HG02938 (cell line): ENCODE measurements at regions not wholly inside any gene's neighbourhood (a gene's known extent, or its start where the extent isn't known, plus 50 kb on each side); places are given as distances from the start of the nearest gene placed in this dataset.
A peak's percentile ranks its signal among the peaks of the same experiment; 100 is the strongest.
"Not testable (repeated sequence)": the region's sequence is repeated elsewhere in the genome, so short reads cannot be mapped to it uniquely, and the experiment has no call there.

ENCODE experiments used
- ATAC-seq: cut with Tn5 transposase; IDR thresholded peaks from one replicate; pipeline ENCODE4 v1.9.1; 2021; ENCODE audit warnings: mild to moderate bottlenecking, moderate library complexity; ENCODE audit not compliant: unreplicated experiment

- ATAC-seq: no peak
Measured at GRCh38 chr2:142290931-142291330, 160.1 kb upstream of the LRP1B start.

- peak; percentile 76 for ATAC-seq
Measured at GRCh38 chr2:142286618-142287017, 155.8 kb upstream of the LRP1B start.

- no peak for ATAC-seq
Measured at GRCh38 chr2:142285480-142285879, 154.7 kb upstream of the LRP1B start.

GRCh38 chr2:142284336-142284735 is 153.5 kb upstream of the LRP1B start:
- not testable (repeated sequence) for ATAC-seq

GRCh38 chr2:142280831-142281230 is 150.0 kb upstream of the LRP1B start:
- no peak for ATAC-seq

GRCh38 chr2:142270990-142271389 is 140.2 kb upstream of the LRP1B start:
- ATAC-seq: no peak

GRCh38 chr2:142270291-142270690 is 139.5 kb upstream of the LRP1B start:
- no peak for ATAC-seq

DNA sequence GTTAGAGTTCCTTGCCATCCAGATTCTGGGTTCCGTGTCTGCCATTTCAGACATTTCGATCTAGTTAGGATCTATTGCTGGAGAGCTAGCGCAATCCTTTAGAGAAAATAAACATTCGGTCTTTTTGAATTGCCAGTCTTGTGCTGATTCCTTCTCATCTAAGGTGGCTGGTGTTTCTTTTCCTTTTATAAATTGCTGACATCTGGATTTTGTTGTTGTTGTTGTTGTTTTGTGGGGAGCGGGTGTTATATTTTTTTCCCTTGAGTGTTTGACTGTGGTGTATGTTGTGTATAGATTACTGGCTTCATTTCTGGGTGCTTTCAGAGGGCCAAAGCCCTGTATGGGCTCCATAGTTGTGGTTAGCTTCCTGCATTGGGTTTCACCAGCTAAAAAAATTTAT is 128.5 kb upstream of the LRP1B start:
- no peak for ATAC-seq

DNA sequence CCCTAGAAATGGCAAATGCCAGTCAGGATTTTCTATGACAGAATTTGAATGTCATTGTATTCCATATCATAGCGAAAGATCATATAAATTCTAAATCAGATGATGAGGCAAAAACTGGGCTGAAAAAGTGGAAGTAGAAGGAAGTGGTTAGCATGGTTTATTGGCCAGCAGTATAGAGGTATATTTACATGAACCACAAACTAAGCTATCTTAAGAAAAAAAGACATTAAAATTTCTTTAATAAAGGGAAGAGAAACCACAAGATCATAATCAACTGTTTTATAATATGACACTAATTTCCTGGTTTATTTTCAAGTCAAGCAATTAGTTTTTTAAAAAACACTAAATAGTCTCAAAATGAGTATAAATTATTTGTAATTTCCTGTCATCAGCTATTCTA is 123.2 kb upstream of the LRP1B start:
- no peak for ATAC-seq

- no peak for ATAC-seq
Measured at GRCh38 chr2:142241016-142241415, 110.2 kb upstream of the LRP1B start.

- ATAC-seq: no peak
Measured at GRCh38 chr2:142236181-142236580, 105.4 kb upstream of the LRP1B start.

GRCh38 chr2:142234741-142235140 is 103.9 kb upstream of the LRP1B start:
- ATAC-seq: no peak

GRCh38 chr2:142223309-142223708 is 92.5 kb upstream of the LRP1B start:
- no peak for ATAC-seq

GRCh38 chr2:142222715-142223114 is 91.9 kb upstream of the LRP1B start:
- no peak for ATAC-seq

DNA sequence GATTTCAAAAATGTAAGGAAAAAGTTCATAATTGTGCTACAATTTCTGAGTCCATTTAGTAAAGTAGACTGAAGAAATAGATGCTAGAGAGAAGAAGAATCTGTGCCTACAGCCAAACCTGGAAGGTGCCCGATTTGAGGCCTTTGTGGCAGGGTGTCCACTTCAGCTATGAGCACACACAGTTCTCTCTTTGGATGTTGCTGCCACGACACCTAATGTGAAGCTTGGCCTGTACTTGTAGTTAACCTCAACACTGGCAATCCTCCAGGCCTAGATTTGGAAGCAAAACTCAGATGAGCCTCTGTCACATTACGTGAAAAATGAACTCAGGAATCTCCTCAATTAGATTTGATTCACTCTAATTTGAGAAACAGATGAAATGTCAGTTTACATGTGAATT is 90.1 kb upstream of the LRP1B start:
- ATAC-seq: no peak

DNA sequence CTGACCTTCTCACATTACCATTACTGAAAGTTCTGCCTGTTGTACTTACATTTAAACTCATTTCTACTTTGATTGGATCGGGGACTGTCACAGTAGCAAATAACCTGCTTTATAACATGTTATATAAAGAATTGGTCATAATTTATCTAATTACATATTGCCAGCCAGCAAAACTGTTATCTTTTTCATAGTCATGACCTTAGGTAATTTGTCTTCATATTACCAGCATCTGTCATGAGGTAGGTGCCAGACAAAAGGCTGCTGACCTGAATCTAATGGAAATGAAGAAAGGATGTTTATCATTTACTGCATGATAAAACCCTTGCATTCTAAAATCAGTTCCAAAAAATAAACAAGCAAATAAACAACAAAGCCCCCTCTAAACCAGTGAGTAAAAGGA is 89.4 kb upstream of the LRP1B start:
- no peak for ATAC-seq

- no peak for ATAC-seq
Measured at GRCh38 chr2:142218471-142218870, 87.7 kb upstream of the LRP1B start.

GRCh38 chr2:142217804-142218203 is 87.0 kb upstream of the LRP1B start:
- no peak for ATAC-seq

- no peak for ATAC-seq
Measured at GRCh38 chr2:142200062-142200461, 69.2 kb upstream of the LRP1B start.

GRCh38 chr2:142199073-142199472 is 68.3 kb upstream of the LRP1B start:
- ATAC-seq: no peak

GRCh38 chr2:142190805-142191204 is 60.0 kb upstream of the LRP1B start:
- ATAC-seq: no peak

DNA sequence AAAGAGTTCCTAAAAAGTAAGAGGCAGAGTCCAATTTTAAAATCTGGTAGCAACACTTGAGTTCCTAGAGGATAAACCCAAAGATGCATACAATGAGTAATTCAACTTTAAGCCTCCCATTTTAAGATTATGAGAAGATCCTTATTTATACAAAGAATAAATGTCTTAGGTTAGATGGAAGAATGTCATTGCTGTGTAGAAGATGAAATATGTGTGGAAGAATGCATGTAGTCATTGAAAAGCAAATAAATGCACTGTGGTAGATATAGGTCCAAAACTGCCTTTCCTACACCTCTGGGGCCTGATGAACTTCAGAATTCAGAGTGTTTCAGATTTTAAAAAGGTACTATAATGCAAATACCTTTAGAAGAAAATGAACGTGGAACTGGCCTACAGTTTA is 58.7 kb upstream of the LRP1B start:
- no peak for ATAC-seq

DNA sequence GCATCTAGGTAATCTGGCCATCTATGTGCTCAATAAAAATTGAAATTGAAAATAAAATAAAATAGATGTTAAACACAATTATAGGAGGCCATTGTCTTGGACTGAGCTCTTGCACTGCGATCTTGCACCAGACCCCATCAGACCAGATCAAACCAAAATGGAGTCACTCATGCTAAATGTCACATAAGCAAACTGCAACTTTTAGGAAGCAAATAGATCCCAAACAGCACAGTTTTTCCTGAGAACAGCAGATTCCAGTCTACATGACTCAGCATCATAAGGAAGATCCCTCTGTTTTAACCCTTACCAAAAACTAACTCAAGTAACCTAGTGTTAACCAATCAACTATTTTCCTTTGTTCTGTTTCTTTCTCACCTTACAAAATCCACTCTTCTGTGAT is 57.7 kb upstream of the LRP1B start:
- ATAC-seq: no peak
